NCI-H748 (cell line): ENCODE measurements at regions not wholly inside any gene's neighbourhood (a gene's known extent, or its start where the extent isn't known, plus 50 kb on each side); places are given as distances from the start of the nearest gene placed in this dataset.

Source experiments
- DNase-seq: peaks from one replicate; lab custom pipeline; 2025; ENCODE audit not compliant: unreplicated experiment; lab: John Stamatoyannopoulos, UW

- DNase-seq, result no peak
Measured at GRCh38 chr17:15894258-15894657, 50.7 kb upstream of the ADORA2B start.

- no peak for DNase-seq
Measured at GRCh38 chr17:15894913-15895658, 49.8 kb upstream of the ADORA2B start.
